PC-3 (cell line): ENCODE measurements at regions not wholly inside any gene's neighbourhood (a gene's known extent, or its start where the extent isn't known, plus 50 kb on each side); places are given as distances from the start of the nearest gene placed in this dataset.

ENCODE experiments used
- CTCF ChIP-seq: fragments of 300-600 bp; sonication (generic); conservative IDR thresholded peaks from 2 replicates; pipeline ENCODE4 v1.5.1; 2017; ENCODE audit warnings: antibody characterized with exemption, low read depth, mild to moderate bottlenecking, low read length
- EZH2phosphoT487 ChIP-seq: fragments of 300-600 bp; sonication (generic); IDR thresholded peaks from 2 replicates; pipeline ENCODE4 v1.6.1; 2018; ENCODE audit warnings: mild to moderate bottlenecking, antibody characterized with exemption, low read length, borderline replicate concordance

DNA sequence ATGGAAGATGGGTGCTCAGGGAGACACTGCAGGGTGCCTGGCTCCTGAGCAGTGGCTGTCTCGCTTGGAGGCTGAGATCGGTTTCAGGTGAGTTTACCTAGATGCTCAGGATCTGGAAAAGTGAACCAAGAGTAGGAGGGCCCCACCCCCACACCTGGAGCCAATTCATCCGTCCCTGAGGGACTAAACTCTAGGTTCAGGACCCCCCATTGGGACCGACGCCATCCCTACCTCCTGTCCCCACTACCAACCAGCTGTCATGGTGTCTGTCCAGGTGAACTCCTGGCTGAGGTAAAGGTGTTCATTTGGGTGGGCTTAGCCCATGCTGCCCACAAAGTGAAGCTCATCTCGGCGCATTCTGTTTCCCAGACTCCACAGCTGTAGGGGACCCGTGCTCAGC, 174.6 kb upstream of the PLPP4 start:
- TF ChIP-seq EZH2phosphoT487 (no peak), CTCF (no peak)
